Upper lobe of left lung (tissue), 6 donors: ENCODE measurements at regions not wholly inside any gene's neighbourhood (a gene's known extent, or its start where the extent isn't known, plus 50 kb on each side); places are given as distances from the start of the nearest gene placed in this dataset.

Experiments used
- ATAC-seq, 2 donors: fragments of 200-7000 bp; cut with Tn5 transposase; one replicate each; pipeline ENCODE4 v1.9.1; 2022; ENCODE audit warnings: mild to moderate bottlenecking in 2 of 2, moderate library complexity in 2 of 2; ENCODE audit not compliant: low FRiP score in 2 of 2
- DNase-seq, 2 donors: peaks; one replicate each; pipeline ENCODE4 v3.0.0-alpha.2; 2019 to 2020
- H3K27ac ChIP-seq, 4 donors: fragments of 200-600 bp; sonication (generic); one replicate each; pipeline ENCODE4 v1.5.1; 2016 to 2019
- H3K27me3 ChIP-seq, 4 donors: fragments of 200-600 bp; sonication (generic); one replicate each; pipeline ENCODE4 v1.5.1; 2017 to 2019
- H3K36me3 ChIP-seq, 4 donors: fragments of 200-600 bp; sonication (generic); one replicate each; pipeline ENCODE4 v1.5.1; 2016 to 2019
- H3K4me1 ChIP-seq, 4 donors: fragments of 200-600 bp; sonication (generic); one replicate each; pipeline ENCODE4 v1.5.1; 2018 to 2019
- H3K4me3 ChIP-seq, 4 donors: fragments of 200-600 bp; sonication (generic); one replicate each; pipeline ENCODE4 v1.5.1; 2017 to 2019; ENCODE audit warnings: mild to moderate bottlenecking in 2 of 4, moderate library complexity in 1 of 4
- H3K9me3 ChIP-seq, 4 donors: fragments of 200-600 bp; sonication (generic); one replicate each; pipeline ENCODE4 v1.5.1; 2018 to 2019
- EP300 ChIP-seq, 4 donors: sonication (generic); formaldehyde crosslinking; IDR thresholded peaks; one replicate each; pipeline ENCODE4 v1.5.1; 2017; ENCODE audit warnings: antibody characterized with exemption in 4 of 4, control low read depth in 2 of 4
- POLR2A ChIP-seq, 4 donors: fragments of 450-650 bp; IDR thresholded peaks; one replicate each; pipeline ENCODE4 v1.5.1; 2016 to 2017; ENCODE audit warnings: antibody characterized with exemption in 4 of 4, mild to moderate bottlenecking in 2 of 4
- POLR2AphosphoS5 ChIP-seq, 2 donors: sonication (generic); formaldehyde crosslinking; IDR thresholded peaks; one replicate each; pipeline ENCODE4 v1.5.1; 2017; ENCODE audit warnings: antibody characterized with exemption in 2 of 2
- WGBS, 2 donors: methylation state at CpG; one replicate each; pipeline ENCODE4 v1.1.5; 2017 to 2018; 5-methylcytosine and 5-hydroxymethylcytosine counted together
- TF ChIP-seq, protein P1 (sequence below), 6 experiments: fragments of 450-650 bp in 4 of 6; fragments of 200-600 bp in 2 of 6; sonication (generic) in 2 of 6; IDR thresholded peaks; one replicate each; pipeline ENCODE4 v1.5.1; 2016 to 2019; ENCODE audit warnings: antibody characterized with exemption in 6 of 6
- donor health status: DM: no; HTN: no; CAD: no; lungs with moderate emphysema.
- donor health status: DM: no; HTN: yes; CAD: no; lungs with severe emphysema.

DNA sequence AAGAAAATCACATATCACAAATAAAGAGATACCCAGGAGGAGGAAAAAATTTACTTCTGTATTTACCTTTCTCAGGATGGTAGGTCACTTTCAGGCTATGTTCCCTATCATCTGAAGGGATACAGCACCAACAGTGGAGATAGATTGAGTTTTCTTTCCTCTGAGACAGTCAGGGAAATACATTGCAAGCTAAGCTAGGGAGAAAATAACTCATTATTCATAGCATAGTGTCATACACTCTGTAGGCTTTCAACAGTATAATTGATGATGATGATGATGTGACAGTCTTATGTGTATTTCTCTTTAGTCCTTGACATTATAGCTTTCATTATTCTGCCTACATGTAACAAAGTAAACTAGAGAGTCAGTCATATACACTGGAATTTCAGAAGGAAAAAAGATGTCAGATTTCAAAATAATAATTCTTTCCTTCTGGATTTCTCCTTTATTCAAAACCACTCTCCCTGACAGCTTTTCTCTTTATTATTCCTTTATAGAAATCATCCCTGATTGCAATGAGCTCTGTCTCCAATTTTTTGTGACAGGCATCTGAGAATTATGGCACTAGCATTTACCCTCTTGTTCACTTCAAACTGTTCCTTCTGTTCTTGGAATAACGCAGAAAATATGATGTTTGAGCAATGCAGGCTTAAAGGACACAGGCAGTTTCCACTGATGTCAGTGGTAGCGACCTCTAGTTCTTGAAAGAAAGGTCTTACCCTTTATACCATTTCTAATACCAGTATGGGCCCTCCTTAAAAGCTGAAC is 169.1 kb upstream of the EPHA5 start:
- Histone ChIP-seq H3K36me3 (no peaks in the 10 kb centered on the region), H3K27me3 (no peaks in the 10 kb centered on the region), H3K4me3 (no peak overlapping the region), H3K27ac (no peak overlapping the region), H3K4me1 (no peaks in the 10 kb centered on the region), H3K9me3 (no peaks in the 10 kb centered on the region)
- TF ChIP-seq EP300 (IDR thresholded peaks at IDR 0.05) (no peak), POLR2A (IDR thresholded peaks at IDR 0.05) (no peak), POLR2AphosphoS5 (IDR thresholded peaks at IDR 0.05) (no peak)
- TF ChIP-seq, protein P1, sequence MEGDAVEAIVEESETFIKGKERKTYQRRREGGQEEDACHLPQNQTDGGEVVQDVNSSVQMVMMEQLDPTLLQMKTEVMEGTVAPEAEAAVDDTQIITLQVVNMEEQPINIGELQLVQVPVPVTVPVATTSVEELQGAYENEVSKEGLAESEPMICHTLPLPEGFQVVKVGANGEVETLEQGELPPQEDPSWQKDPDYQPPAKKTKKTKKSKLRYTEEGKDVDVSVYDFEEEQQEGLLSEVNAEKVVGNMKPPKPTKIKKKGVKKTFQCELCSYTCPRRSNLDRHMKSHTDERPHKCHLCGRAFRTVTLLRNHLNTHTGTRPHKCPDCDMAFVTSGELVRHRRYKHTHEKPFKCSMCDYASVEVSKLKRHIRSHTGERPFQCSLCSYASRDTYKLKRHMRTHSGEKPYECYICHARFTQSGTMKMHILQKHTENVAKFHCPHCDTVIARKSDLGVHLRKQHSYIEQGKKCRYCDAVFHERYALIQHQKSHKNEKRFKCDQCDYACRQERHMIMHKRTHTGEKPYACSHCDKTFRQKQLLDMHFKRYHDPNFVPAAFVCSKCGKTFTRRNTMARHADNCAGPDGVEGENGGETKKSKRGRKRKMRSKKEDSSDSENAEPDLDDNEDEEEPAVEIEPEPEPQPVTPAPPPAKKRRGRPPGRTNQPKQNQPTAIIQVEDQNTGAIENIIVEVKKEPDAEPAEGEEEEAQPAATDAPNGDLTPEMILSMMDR (IDR thresholded peaks at IDR 0.05), result no peak
- 72% methylated on average over 2 of the region's 2 CpGs for WGBS, 2 donors
- ATAC-seq (no peak), DNase-seq (no peak)

DNA sequence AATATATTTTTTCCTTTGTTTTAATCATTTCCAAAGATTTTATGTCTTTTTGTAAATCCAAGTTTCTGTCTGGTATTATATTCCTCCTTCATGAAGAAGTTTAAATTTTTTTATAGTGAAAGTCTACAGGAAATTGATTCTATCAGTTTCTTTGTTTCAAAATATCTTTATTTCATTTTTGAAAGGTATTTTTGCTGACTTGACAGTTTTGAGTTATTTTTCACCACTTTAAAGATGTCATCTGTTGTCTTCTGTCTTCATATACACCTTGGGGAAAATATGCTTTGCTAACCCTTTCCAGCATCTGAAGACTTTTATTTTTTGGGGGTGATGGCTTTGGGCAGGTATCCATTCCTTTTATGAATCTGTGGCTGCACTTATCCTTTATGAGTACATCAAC is 164.4 kb upstream of the EPHA5 start:
- no peak for ATAC-seq
- no peaks in the 10 kb centered on the region for H3K9me3 ChIP-seq

DNA sequence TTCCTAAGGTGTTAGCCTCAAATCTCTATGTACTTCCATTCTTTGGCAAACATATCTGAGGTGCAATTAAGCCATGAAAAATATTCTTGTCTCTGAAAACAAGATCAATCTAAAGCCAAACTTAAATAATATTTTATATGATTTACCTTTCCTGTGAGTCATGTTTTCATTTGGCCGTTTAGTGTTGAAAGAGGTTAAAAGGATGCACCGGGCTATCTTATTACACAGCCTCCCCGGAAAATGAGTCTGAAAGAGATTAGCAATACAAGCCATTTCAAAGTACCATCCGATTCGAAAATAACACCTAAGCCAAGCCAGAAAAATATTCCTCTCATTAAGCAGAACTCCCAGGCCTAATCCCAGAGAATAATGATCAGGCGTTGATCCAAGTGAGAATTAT is 161.5 kb upstream of the EPHA5 start:
- 67 to 68% methylated on average over 6 of the region's 6 CpGs for WGBS, 2 donors
- Histone ChIP-seq H3K4me1 (no peaks in the 10 kb centered on the region), H3K36me3 (no peaks in the 10 kb centered on the region), H3K4me3 (no peak overlapping the region), H3K27me3 (no peaks in the 10 kb centered on the region), H3K27ac (no peak overlapping the region), H3K9me3 (no peaks in the 10 kb centered on the region)
- no peak for TF ChIP-seq POLR2A (IDR thresholded peaks at IDR 0.05)
- no peak for TF ChIP-seq EP300 (IDR thresholded peaks at IDR 0.05)
- no peak for TF ChIP-seq POLR2AphosphoS5 (IDR thresholded peaks at IDR 0.05)
- TF ChIP-seq, protein P1 (IDR thresholded peaks at IDR 0.05), result no peak
- ATAC-seq (no peak), DNase-seq (no peak)

More for the DNA sequence above, 164.4 kb upstream of the EPHA5 start:
- no peaks in the 10 kb centered on the region for H3K27me3 ChIP-seq
- no peak for DNase-seq
- TF ChIP-seq EP300 (IDR thresholded peaks at IDR 0.05) (no peak), POLR2A (IDR thresholded peaks at IDR 0.05) (no peak)
- no peaks in the 10 kb centered on the region for H3K36me3 ChIP-seq
- H3K4me1 ChIP-seq, result no peaks in the 10 kb centered on the region
- H3K4me3 ChIP-seq, result no peak overlapping the region
- no peak overlapping the region for H3K27ac ChIP-seq

DNA sequence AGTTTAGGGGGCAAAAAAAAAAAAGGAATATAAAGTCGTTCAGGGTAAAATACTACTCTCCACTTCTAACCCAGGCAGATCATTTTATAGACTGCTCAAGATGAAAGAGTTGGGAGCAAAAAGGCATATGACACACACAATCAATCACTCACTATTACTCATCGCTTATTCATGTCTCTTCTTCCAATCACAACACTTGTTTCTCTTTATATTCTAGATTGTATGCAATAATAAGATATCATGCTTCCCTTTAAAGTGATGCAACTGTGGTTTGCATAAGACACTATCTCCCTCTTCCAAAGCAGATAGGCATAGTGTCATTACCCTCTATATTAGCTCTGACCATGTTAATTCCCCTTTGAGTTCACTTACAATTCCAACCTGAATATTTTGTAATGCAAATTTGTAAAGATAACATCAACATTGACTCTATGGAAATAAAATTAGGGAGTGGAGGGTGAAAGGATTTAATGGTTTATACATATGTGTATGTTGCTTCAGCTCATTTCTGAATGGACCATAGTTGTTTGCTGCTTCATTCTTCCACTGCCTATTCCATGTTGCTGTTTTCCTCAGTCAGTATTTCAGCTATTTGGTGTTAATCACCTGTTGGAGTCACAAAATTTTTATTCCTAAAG is 154.9 kb upstream of the EPHA5 start:
- H3K27me3 ChIP-seq, result no peaks in the 10 kb centered on the region
- 79 to 81% methylated on average over 2 of the region's 2 CpGs for WGBS, 2 donors
- H3K4me3 ChIP-seq, result no peak overlapping the region
- H3K4me1 ChIP-seq, result no peaks in the 10 kb centered on the region
- no peaks in the 10 kb centered on the region for H3K9me3 ChIP-seq
- ATAC-seq, result no peak
- H3K27ac ChIP-seq, result no peak overlapping the region
- TF ChIP-seq, protein P1 (IDR thresholded peaks at IDR 0.05), result no peak
- TF ChIP-seq EP300 (IDR thresholded peaks at IDR 0.05), result no peak
- no peak for TF ChIP-seq POLR2AphosphoS5 (IDR thresholded peaks at IDR 0.05)
- no peak for TF ChIP-seq POLR2A (IDR thresholded peaks at IDR 0.05)
- H3K36me3 ChIP-seq, result no peaks in the 10 kb centered on the region
- no peak for DNase-seq

DNA sequence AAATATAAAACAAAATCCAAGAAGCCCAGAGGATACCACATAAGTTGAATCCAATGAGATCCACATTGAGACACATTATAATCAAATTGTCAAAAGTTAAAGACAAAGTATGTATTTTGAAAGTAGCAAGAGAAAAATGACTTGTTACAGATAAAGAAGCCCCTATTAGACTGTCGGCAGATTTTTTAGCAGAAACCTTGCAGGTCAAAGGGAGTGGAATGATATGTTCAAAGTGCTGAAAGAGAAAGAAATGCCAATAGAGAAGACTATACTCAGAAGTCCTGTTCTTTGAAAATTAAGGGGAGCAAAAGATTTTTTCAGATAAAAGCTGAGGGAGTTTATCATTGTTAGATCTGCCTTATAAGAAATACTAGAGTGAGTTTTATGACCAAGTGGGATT is 148.9 kb upstream of the EPHA5 start:
- H3K27ac ChIP-seq, result no peak overlapping the region
- 86 to 94% methylated on average over 1 of the region's 1 CpG for WGBS, 2 donors
- no peaks in the 10 kb centered on the region for H3K36me3 ChIP-seq
- H3K9me3 ChIP-seq, result peaks cover 0 to 8% (median 1%) of the 10 kb centered on the region in 4 donors
- DNase-seq, result no peak
- TF ChIP-seq, protein P1 (IDR thresholded peaks at IDR 0.05), result no peak
- no peak for TF ChIP-seq POLR2A (IDR thresholded peaks at IDR 0.05)
- TF ChIP-seq EP300 (IDR thresholded peaks at IDR 0.05), result no peak
- TF ChIP-seq POLR2AphosphoS5 (IDR thresholded peaks at IDR 0.05), result no peak
- no peaks in the 10 kb centered on the region for H3K4me1 ChIP-seq
- H3K4me3 ChIP-seq, result no peak overlapping the region
- H3K27me3 ChIP-seq, result no peaks in the 10 kb centered on the region
- no peak for ATAC-seq
